ENCODE measurements at regions not wholly inside any gene's neighbourhood (a gene's known extent, or its start where the extent isn't known, plus 50 kb on each side); places are given as distances from the start of the nearest gene placed in this dataset.

DNA sequence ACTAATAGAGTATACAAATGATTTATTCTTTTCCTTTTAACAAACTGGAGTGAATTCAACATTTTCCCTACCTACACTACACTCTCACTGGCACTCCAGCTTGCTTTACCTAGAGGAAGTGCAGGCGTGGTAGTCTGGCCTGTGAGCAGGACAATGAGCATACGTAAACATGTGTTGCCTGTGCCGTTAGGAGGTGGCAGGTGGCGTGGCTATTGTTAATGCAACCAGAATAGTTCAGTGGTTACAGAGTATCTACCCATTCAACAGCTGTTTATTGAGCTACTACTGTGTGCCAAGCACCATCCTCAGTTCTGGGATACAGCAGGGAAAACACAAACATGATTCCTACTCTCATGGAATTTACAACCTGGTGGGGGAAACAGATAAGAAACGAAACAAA is 299.7 kb upstream of the KAZN start:
- no peaks in the 10 kb centered on the region for H3K27me3 ChIP-seq (ENCODE audit: insufficient read depth, low read length, poor library complexity)
- no CpG with 5 or more reads among the region's 5 CpGs for WGBS (ENCODE audit: extremely low coverage, insufficient coverage, low lambda C conversion rate)

DNA sequence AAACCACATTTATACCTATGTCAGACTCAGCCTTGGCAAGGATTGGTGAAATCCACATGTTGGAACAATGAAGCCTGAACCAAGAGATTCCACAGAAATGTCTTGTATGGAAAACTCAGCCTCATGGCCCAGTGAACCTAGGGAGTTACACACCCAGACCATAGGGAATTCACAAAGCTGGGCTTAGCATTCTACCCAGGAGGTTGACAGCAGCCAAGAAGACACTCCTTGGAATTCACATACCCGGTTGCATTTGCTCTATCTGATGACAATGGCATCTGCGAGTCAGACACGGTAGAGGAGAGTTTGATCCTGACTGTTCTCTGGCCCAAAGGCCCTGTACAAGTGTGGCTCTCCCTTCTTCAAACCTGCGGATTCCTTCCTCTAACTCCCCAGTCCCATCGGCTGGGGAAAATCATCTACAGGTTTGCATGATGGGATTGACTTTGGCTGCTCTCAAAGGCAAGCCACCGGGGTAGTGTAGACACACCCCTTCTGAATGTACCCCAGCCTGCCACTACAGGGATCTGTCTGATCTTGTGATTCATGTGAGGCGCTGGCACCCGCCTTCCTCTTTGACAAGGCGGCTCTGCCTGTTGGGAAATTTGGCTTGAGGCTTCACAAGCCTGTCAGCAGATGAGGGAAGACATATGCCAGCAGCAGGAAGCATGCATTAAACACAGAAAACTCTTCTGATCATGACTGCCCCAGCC is 297.3 kb upstream of the KAZN start:
- Histone ChIP-seq H4K5ac (ENCODE audit: low read length) (no peak overlapping the region), H3K4me1 (ENCODE audit: control insufficient read depth, low read depth, low read length) (no peaks in the 10 kb centered on the region), H3K4me3 (ENCODE audit: low read length) (no peak overlapping the region), H3K79me2 (ENCODE audit: control insufficient read depth, insufficient read depth, low read length) (no peaks in the 10 kb centered on the region), H3K79me1 (ENCODE audit: low read length) (no peaks in the 10 kb centered on the region), H2AK5ac (ENCODE audit: low read length) (no peak overlapping the region), H3K36me3 (ENCODE audit: control insufficient read depth, insufficient read depth, low read length) (no peaks in the 10 kb centered on the region), H4K8ac (ENCODE audit: low read depth, low read length) (no peak overlapping the region), H2BK5ac (ENCODE audit: low read length) (no peak overlapping the region), H3K9ac (ENCODE audit: low read length) (no peak overlapping the region), H3K27ac (ENCODE audit: low read depth, low read length) (no peak overlapping the region), H3K4ac (ENCODE audit: low read depth, low read length) (no peak overlapping the region), H3K4me2 (ENCODE audit: low read length) (no peak overlapping the region), H3K56ac (ENCODE audit: low read length) (no peak overlapping the region), H3K27me3 (ENCODE audit: insufficient read depth, low read length, poor library complexity) (no peaks in the 10 kb centered on the region), H2BK120ac (ENCODE audit: low read depth, low read length) (no peak overlapping the region), H3K18ac (ENCODE audit: low read length) (no peak overlapping the region), H3K23ac (ENCODE audit: low read length) (no peak overlapping the region), H2BK15ac (replicated peaks; ENCODE audit: low read depth) (no peak overlapping the region)
- WGBS (ENCODE audit: extremely low coverage, insufficient coverage, low lambda C conversion rate) = no CpG with 5 or more reads among the region's 9 CpGs
- DNase-seq = peak; percentile 15

More for the DNA sequence above, 299.7 kb upstream of the KAZN start:
- no peaks in the 10 kb centered on the region for H3K79me1 ChIP-seq (ENCODE audit: low read length)
- H4K5ac ChIP-seq (ENCODE audit: low read length) = no peak overlapping the region
- no peak overlapping the region for H2BK5ac ChIP-seq (ENCODE audit: low read length)
- no peak overlapping the region for H3K56ac ChIP-seq (ENCODE audit: low read length)
- H3K23ac ChIP-seq (ENCODE audit: low read length) = no peak overlapping the region
- H3K79me2 ChIP-seq (ENCODE audit: control insufficient read depth, insufficient read depth, low read length) = no peaks in the 10 kb centered on the region
- H2BK120ac ChIP-seq (ENCODE audit: low read depth, low read length) = no peak overlapping the region
- H3K4me2 ChIP-seq (ENCODE audit: low read length) = no peak overlapping the region
- DNase-seq = no peak
- H3K4me1 ChIP-seq (ENCODE audit: control insufficient read depth, low read depth, low read length) = no peaks in the 10 kb centered on the region
- H3K36me3 ChIP-seq (ENCODE audit: control insufficient read depth, insufficient read depth, low read length) = no peaks in the 10 kb centered on the region
- no peak overlapping the region for H2BK15ac ChIP-seq (replicated peaks; ENCODE audit: low read depth)
- H3K27ac ChIP-seq (ENCODE audit: low read depth, low read length) = no peak overlapping the region
- no peak overlapping the region for H3K4me3 ChIP-seq (ENCODE audit: low read length)
- no peak overlapping the region for H3K4ac ChIP-seq (ENCODE audit: low read depth, low read length)
- no peak overlapping the region for H4K8ac ChIP-seq (ENCODE audit: low read depth, low read length)
- H3K9ac ChIP-seq (ENCODE audit: low read length) = no peak overlapping the region
- no peak overlapping the region for H3K18ac ChIP-seq (ENCODE audit: low read length)
- H2AK5ac ChIP-seq (ENCODE audit: low read length) = no peak overlapping the region

DNA sequence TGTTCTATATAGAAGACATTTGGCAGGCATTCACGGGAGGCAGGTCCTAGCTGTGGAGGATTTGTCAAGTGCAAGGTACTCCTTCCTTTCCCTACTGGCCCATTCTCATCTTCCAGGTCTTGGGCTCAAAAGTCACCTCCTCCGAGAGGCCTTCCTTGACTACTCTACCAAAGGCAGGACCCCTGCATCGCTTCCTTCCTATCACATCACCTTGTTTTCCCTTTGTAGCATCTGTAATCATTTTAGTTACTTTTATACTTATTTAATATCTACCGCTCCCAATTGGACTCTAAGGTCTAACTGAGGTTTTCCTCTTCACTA is 296.8 kb upstream of the KAZN start:
- no peak overlapping the region for H3K23ac ChIP-seq (ENCODE audit: low read length)
- no peak overlapping the region for H3K56ac ChIP-seq (ENCODE audit: low read length)
- no peak overlapping the region for H3K18ac ChIP-seq (ENCODE audit: low read length)
- H2BK15ac ChIP-seq (replicated peaks; ENCODE audit: low read depth) = no peak overlapping the region
- H2BK5ac ChIP-seq (ENCODE audit: low read length) = no peak overlapping the region
- H2AK5ac ChIP-seq (ENCODE audit: low read length) = no peak overlapping the region
- H2BK120ac ChIP-seq (ENCODE audit: low read depth, low read length) = no peak overlapping the region
- H3K4me1 ChIP-seq (ENCODE audit: control insufficient read depth, low read depth, low read length) = no peaks in the 10 kb centered on the region
- no peak overlapping the region for H3K4ac ChIP-seq (ENCODE audit: low read depth, low read length)
- H3K9ac ChIP-seq (ENCODE audit: low read length) = no peak overlapping the region
- H3K36me3 ChIP-seq (ENCODE audit: control insufficient read depth, insufficient read depth, low read length) = no peaks in the 10 kb centered on the region
- H4K5ac ChIP-seq (ENCODE audit: low read length) = no peak overlapping the region
- no peak overlapping the region for H3K27ac ChIP-seq (ENCODE audit: low read depth, low read length)
- no peaks in the 10 kb centered on the region for H3K79me1 ChIP-seq (ENCODE audit: low read length)
- no peak overlapping the region for H4K8ac ChIP-seq (ENCODE audit: low read depth, low read length)
- H3K79me2 ChIP-seq (ENCODE audit: control insufficient read depth, insufficient read depth, low read length) = no peaks in the 10 kb centered on the region
- no peak for DNase-seq
- no peak overlapping the region for H3K4me3 ChIP-seq (ENCODE audit: low read length)
- no CpG with 5 or more reads among the region's 4 CpGs for WGBS (ENCODE audit: extremely low coverage, insufficient coverage, low lambda C conversion rate)
- H3K4me2 ChIP-seq (ENCODE audit: low read length) = no peak overlapping the region
- H3K27me3 ChIP-seq (ENCODE audit: insufficient read depth, low read length, poor library complexity) = no peaks in the 10 kb centered on the region

DNA sequence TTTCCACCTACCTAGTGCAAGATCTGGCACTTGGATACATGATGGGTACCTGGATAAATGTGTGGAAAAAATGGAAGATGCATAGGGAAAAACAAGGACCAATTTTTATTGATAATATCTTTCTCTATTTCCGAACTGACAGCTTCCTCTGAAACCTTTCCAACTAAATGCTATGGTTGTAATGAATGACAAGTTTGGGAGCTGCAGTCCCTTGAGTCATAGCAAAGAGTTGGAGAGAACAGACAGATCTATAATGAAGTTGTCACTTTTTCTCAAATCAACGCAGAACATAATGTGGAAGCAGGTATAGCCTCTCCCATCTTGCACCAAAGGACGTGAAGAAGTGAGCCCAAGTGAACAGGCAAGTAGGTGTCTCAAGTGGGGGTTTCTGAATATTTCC is 296.5 kb upstream of the KAZN start:
- Histone ChIP-seq H2AK5ac (ENCODE audit: low read length) (no peak overlapping the region), H4K5ac (ENCODE audit: low read length) (no peak overlapping the region), H3K18ac (ENCODE audit: low read length) (no peak overlapping the region), H3K79me1 (ENCODE audit: low read length) (no peaks in the 10 kb centered on the region), H2BK5ac (ENCODE audit: low read length) (no peak overlapping the region), H2BK120ac (ENCODE audit: low read depth, low read length) (no peak overlapping the region), H3K4ac (ENCODE audit: low read depth, low read length) (no peak overlapping the region), H3K27ac (ENCODE audit: low read depth, low read length) (no peak overlapping the region), H3K79me2 (ENCODE audit: control insufficient read depth, insufficient read depth, low read length) (no peaks in the 10 kb centered on the region), H3K23ac (ENCODE audit: low read length) (no peak overlapping the region), H3K4me2 (ENCODE audit: low read length) (no peak overlapping the region), H3K4me3 (ENCODE audit: low read length) (no peak overlapping the region), H3K9ac (ENCODE audit: low read length) (no peak overlapping the region), H3K27me3 (ENCODE audit: insufficient read depth, low read length, poor library complexity) (no peaks in the 10 kb centered on the region), H3K56ac (ENCODE audit: low read length) (no peak overlapping the region), H2BK15ac (replicated peaks; ENCODE audit: low read depth) (no peak overlapping the region), H3K4me1 (ENCODE audit: control insufficient read depth, low read depth, low read length) (no peaks in the 10 kb centered on the region), H3K36me3 (ENCODE audit: control insufficient read depth, insufficient read depth, low read length) (no peaks in the 10 kb centered on the region), H4K8ac (ENCODE audit: low read depth, low read length) (no peak overlapping the region)
- no peak for DNase-seq
- no CpG with 5 or more reads among the region's 3 CpGs for WGBS (ENCODE audit: extremely low coverage, insufficient coverage, low lambda C conversion rate)

DNA sequence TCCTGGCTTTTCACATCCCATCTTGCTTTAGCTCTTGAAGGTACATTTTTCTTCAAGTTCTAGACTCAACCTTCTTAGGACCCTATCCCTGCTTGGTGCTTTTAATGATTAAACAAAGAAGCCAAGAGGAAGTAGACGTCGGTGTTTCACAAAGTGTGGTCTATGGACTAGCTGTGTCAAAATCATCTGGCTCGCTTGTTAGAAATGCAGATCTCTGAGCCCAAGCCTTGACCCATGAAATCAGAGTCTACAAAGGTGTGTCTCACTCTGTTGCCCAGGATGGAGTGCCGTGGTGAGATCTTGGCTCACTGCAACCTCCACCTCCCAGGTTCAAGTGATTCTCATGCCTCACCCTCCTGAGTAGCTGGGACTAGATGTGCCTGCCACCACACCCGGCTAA is 295.5 kb upstream of the KAZN start:
- Histone ChIP-seq H3K23ac (ENCODE audit: low read length) (no peak overlapping the region), H3K9ac (ENCODE audit: low read length) (no peak overlapping the region), H3K18ac (ENCODE audit: low read length) (no peak overlapping the region), H2BK15ac (replicated peaks; ENCODE audit: low read depth) (no peak overlapping the region), H3K4me2 (ENCODE audit: low read length) (no peak overlapping the region), H3K4me3 (ENCODE audit: low read length) (no peak overlapping the region), H3K27ac (ENCODE audit: low read depth, low read length) (no peak overlapping the region), H3K56ac (ENCODE audit: low read length) (no peak overlapping the region), H4K8ac (ENCODE audit: low read depth, low read length) (no peak overlapping the region), H3K4me1 (ENCODE audit: control insufficient read depth, low read depth, low read length) (no peaks in the 10 kb centered on the region), H3K79me1 (ENCODE audit: low read length) (no peaks in the 10 kb centered on the region), H2AK5ac (ENCODE audit: low read length) (no peak overlapping the region), H3K4ac (ENCODE audit: low read depth, low read length) (no peak overlapping the region), H3K79me2 (ENCODE audit: control insufficient read depth, insufficient read depth, low read length) (no peaks in the 10 kb centered on the region), H4K5ac (ENCODE audit: low read length) (no peak overlapping the region), H3K27me3 (ENCODE audit: insufficient read depth, low read length, poor library complexity) (no peaks in the 10 kb centered on the region), H2BK120ac (ENCODE audit: low read depth, low read length) (no peak overlapping the region), H3K36me3 (ENCODE audit: control insufficient read depth, insufficient read depth, low read length) (no peaks in the 10 kb centered on the region), H2BK5ac (ENCODE audit: low read length) (no peak overlapping the region)
- DNase-seq = no peak
- WGBS (ENCODE audit: extremely low coverage, insufficient coverage, low lambda C conversion rate) = no CpG with 5 or more reads among the region's 5 CpGs

DNA sequence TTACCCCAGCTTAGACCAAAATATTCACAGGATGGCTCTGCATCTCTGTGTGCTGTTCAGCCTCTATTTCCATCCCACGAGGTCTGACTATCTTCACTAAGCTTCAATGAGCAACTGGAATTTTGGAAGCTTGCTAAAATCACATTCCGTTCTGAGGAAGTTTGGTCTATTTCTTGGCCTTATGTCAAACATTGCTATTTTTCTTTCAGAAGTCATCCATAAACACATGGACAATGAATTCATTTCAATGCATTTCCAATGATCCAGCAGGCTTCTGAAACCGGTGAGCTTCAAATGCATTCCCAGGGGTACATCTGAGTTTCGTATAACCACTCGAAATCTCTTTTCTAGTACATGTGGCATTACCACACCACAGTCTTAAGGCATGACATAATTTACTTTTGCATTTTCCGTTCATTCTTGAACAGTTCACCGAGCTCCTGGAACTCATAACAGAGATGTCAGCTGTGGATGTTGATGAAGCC is 294.1 kb upstream of the KAZN start:
- H3K27ac ChIP-seq (ENCODE audit: low read depth, low read length) = no peak overlapping the region
- no peak overlapping the region for H4K5ac ChIP-seq (ENCODE audit: low read length)
- H3K36me3 ChIP-seq (ENCODE audit: control insufficient read depth, insufficient read depth, low read length) = no peaks in the 10 kb centered on the region
- no peak overlapping the region for H3K4me2 ChIP-seq (ENCODE audit: low read length)
- WGBS (ENCODE audit: extremely low coverage, insufficient coverage, low lambda C conversion rate) = no CpG with 5 or more reads among the region's 7 CpGs
- H2BK120ac ChIP-seq (ENCODE audit: low read depth, low read length) = no peak overlapping the region
- H2BK5ac ChIP-seq (ENCODE audit: low read length) = no peak overlapping the region
- no peak overlapping the region for H3K4ac ChIP-seq (ENCODE audit: low read depth, low read length)
- DNase-seq = no peak
- H3K79me1 ChIP-seq (ENCODE audit: low read length) = no peaks in the 10 kb centered on the region
- H3K18ac ChIP-seq (ENCODE audit: low read length) = no peak overlapping the region
- no peak overlapping the region for H2AK5ac ChIP-seq (ENCODE audit: low read length)
- H4K8ac ChIP-seq (ENCODE audit: low read depth, low read length) = no peak overlapping the region
- H3K27me3 ChIP-seq (ENCODE audit: insufficient read depth, low read length, poor library complexity) = no peaks in the 10 kb centered on the region
- no peak overlapping the region for H3K9ac ChIP-seq (ENCODE audit: low read length)
- H3K23ac ChIP-seq (ENCODE audit: low read length) = no peak overlapping the region
- no peak overlapping the region for H3K56ac ChIP-seq (ENCODE audit: low read length)
- H3K79me2 ChIP-seq (ENCODE audit: control insufficient read depth, insufficient read depth, low read length) = no peaks in the 10 kb centered on the region
- no peak overlapping the region for H3K4me3 ChIP-seq (ENCODE audit: low read length)
- no peak overlapping the region for H2BK15ac ChIP-seq (replicated peaks; ENCODE audit: low read depth)
- no peaks in the 10 kb centered on the region for H3K4me1 ChIP-seq (ENCODE audit: control insufficient read depth, low read depth, low read length)
